BLaER1 treated with 17β-estradiol and CSF1 and Interleukin-3, amounts not matched to agents 10 nM and 100 nM (cell line): ENCODE measurements at regions not wholly inside any gene's neighbourhood (a gene's known extent, or its start where the extent isn't known, plus 50 kb on each side); places are given as distances from the start of the nearest gene placed in this dataset.

ENCODE experiments used
- H3K27ac ChIP-seq, 11 experiments: shearing (Covaris generic); formaldehyde crosslinking; 2 replicates each; pipeline ENCODE4 v1.8.1; 2022
- H3K27me3 ChIP-seq, 11 experiments: shearing (Covaris generic); formaldehyde crosslinking; 2 replicates each; pipeline ENCODE4 v1.8.1; 2022
- H3K36me3 ChIP-seq, 11 experiments: shearing (Covaris generic); formaldehyde crosslinking; 2 replicates each; pipeline ENCODE4 v1.8.1; 2022
- H3K4me1 ChIP-seq, 10 experiments: shearing (Covaris generic); formaldehyde crosslinking; 2 replicates each; pipeline ENCODE4 v1.8.1; 2022
- H3K4me2 ChIP-seq, 11 experiments: shearing (Covaris generic); formaldehyde crosslinking; 2 replicates each; pipeline ENCODE4 v1.8.1; 2022
- H3K4me3 ChIP-seq, 10 experiments: shearing (Covaris generic); formaldehyde crosslinking; 2 replicates each; pipeline ENCODE4 v1.8.1; 2022
- H3K9ac ChIP-seq, 11 experiments: shearing (Covaris generic); formaldehyde crosslinking; 2 replicates each; pipeline ENCODE4 v1.8.1; 2022
- H3K9me3 ChIP-seq, 11 experiments: shearing (Covaris generic); formaldehyde crosslinking; replicated peaks in 1 of 11; 2 replicates each; pipeline ENCODE4 v1.8.1; 2022
- H4K20me1 ChIP-seq, 11 experiments: shearing (Covaris generic); formaldehyde crosslinking; 2 replicates each; pipeline ENCODE4 v1.8.1; 2022
- Cebpa-rat ChIP-seq, 11 experiments: shearing (Covaris generic); IDR thresholded peaks; 2 replicates each; pipeline ENCODE4 v1.8.1; 2022

GRCh38 chr6:168383062-168383854, 57.7 kb upstream of the SMOC2 start:
- no peak overlapping the region for H3K4me3 ChIP-seq
- H3K4me2 ChIP-seq, result no peak overlapping the region
- no peaks in the 10 kb centered on the region for H3K4me1 ChIP-seq
- H3K36me3 ChIP-seq, result no peaks in the 10 kb centered on the region
- no peak overlapping the region for H3K27ac ChIP-seq
- H3K9me3 ChIP-seq, result peaks cover 34 to 59% (median 44%) of the 10 kb centered on the region in 11 experiments
- H3K27me3 ChIP-seq, result no peaks in the 10 kb centered on the region
- no peak for TF ChIP-seq Cebpa-rat (IDR thresholded peaks at IDR 0.05)
- H3K9ac ChIP-seq, result no peak overlapping the region
- peaks cover 0 to 10% (median 0%) of the 10 kb centered on the region in 11 experiments; a peak in 1 of 22 replicates for H4K20me1 ChIP-seq

- Histone ChIP-seq H3K4me1 (no peaks in the 10 kb centered on the region), H3K4me2 (no peak overlapping the region), H3K9ac (no peak overlapping the region), H3K4me3 (no peak overlapping the region), H3K9me3 (peaks cover 23 to 48% (median 34%) of the 10 kb centered on the region in 11 experiments), H3K27me3 (no peaks in the 10 kb centered on the region), H4K20me1 (peaks cover 0 to 10% (median 0%) of the 10 kb centered on the region in 11 experiments; a peak in 1 of 22 replicates), H3K36me3 (no peaks in the 10 kb centered on the region), H3K27ac (no peak overlapping the region)
- no peak for TF ChIP-seq Cebpa-rat (IDR thresholded peaks at IDR 0.05)
These were observed 56.6 kb upstream of the SMOC2 start for GRCh38 chr6:168384045-168385036.

- peaks cover 0 to 10% (median 0%) of the 10 kb centered on the region in 11 experiments; a peak in 1 of 22 replicates for H4K20me1 ChIP-seq
- no peaks in the 10 kb centered on the region for H3K27me3 ChIP-seq
- H3K4me3 ChIP-seq, result no peak overlapping the region
- H3K9ac ChIP-seq, result no peak overlapping the region
- no peak overlapping the region for H3K27ac ChIP-seq
- peaks cover 14 to 39% (median 25%) of the 10 kb centered on the region in 11 experiments for H3K9me3 ChIP-seq
- no peak for TF ChIP-seq Cebpa-rat (IDR thresholded peaks at IDR 0.05)
- peaks cover 0 to 2% (median 0%) of the 10 kb centered on the region in 10 experiments; a peak in 5 of 20 replicates for H3K4me1 ChIP-seq
- H3K36me3 ChIP-seq, result no peaks in the 10 kb centered on the region
- H3K4me2 ChIP-seq, result no peak overlapping the region
These were observed 55.8 kb upstream of the SMOC2 start for GRCh38 chr6:168385037-168385759.

- Histone ChIP-seq H4K20me1 (peaks cover 0 to 10% (median 0%) of the 10 kb centered on the region in 11 experiments; a peak in 2 of 22 replicates), H3K9me3 (peaks cover 5 to 30% (median 16%) of the 10 kb centered on the region in 11 experiments; a peak in 21 of 22 replicates), H3K27me3 (no peaks in the 10 kb centered on the region), H3K27ac (no peak overlapping the region), H3K36me3 (no peaks in the 10 kb centered on the region), H3K4me3 (no peak overlapping the region), H3K4me1 (peaks cover 0 to 11% (median 6%) of the 10 kb centered on the region in 10 experiments; a peak in 7 of 20 replicates), H3K9ac (no peak overlapping the region), H3K4me2 (no peak overlapping the region)
- no peak for TF ChIP-seq Cebpa-rat (IDR thresholded peaks at IDR 0.05)
These were observed 54.9 kb upstream of the SMOC2 start for GRCh38 chr6:168385858-168386735.

- Histone ChIP-seq H3K4me1 (peaks cover 0 to 14% (median 8%) of the 10 kb centered on the region in 10 experiments; a peak in 7 of 20 replicates), H3K9me3 (peaks cover 0 to 22% (median 9%) of the 10 kb centered on the region in 11 experiments; a peak in 13 of 22 replicates), H3K4me3 (no peak overlapping the region), H3K4me2 (no peak overlapping the region), H3K27me3 (no peaks in the 10 kb centered on the region), H3K36me3 (no peaks in the 10 kb centered on the region), H4K20me1 (peaks cover 0 to 10% (median 0%) of the 10 kb centered on the region in 11 experiments; a peak in 2 of 22 replicates), H3K9ac (no peak overlapping the region), H3K27ac (no peak overlapping the region)
- TF ChIP-seq Cebpa-rat (IDR thresholded peaks at IDR 0.05), result no peak
These were observed 54.0 kb upstream of the SMOC2 start for GRCh38 chr6:168386973-168387372.

GRCh38 chr6:168387426-168387825, 53.6 kb upstream of the SMOC2 start:
- H3K9me3 ChIP-seq, result peaks cover 0 to 17% (median 8%) of the 10 kb centered on the region in 11 experiments; a peak in 13 of 22 replicates
- no peak overlapping the region for H3K4me2 ChIP-seq
- no peaks in the 10 kb centered on the region for H3K27me3 ChIP-seq
- H3K4me1 ChIP-seq, result peaks cover 0 to 14% (median 8%) of the 10 kb centered on the region in 10 experiments; a peak in 7 of 20 replicates
- no peaks in the 10 kb centered on the region for H3K36me3 ChIP-seq
- no peak overlapping the region for H3K9ac ChIP-seq
- H3K4me3 ChIP-seq, result no peak overlapping the region
- H3K27ac ChIP-seq, result no peak overlapping the region
- no peak for TF ChIP-seq Cebpa-rat (IDR thresholded peaks at IDR 0.05)
- peaks cover 0 to 10% (median 0%) of the 10 kb centered on the region in 11 experiments; a peak in 2 of 22 replicates for H4K20me1 ChIP-seq

GRCh38 chr6:168387911-168388310, 53.1 kb upstream of the SMOC2 start:
- no peak for TF ChIP-seq Cebpa-rat (IDR thresholded peaks at IDR 0.05)

More at GRCh38 chr6:168387911-168388310, 53.1 kb upstream of the SMOC2 start:
- no peak overlapping the region for H3K4me2 ChIP-seq
- H3K27ac ChIP-seq, result no peak overlapping the region
- no peaks in the 10 kb centered on the region for H3K36me3 ChIP-seq
- no peak overlapping the region for H3K4me3 ChIP-seq
- H3K9me3 ChIP-seq, result peaks cover 0 to 12% (median 6%) of the 10 kb centered on the region in 11 experiments; a peak in 12 of 22 replicates
- peaks cover 0 to 14% (median 8%) of the 10 kb centered on the region in 10 experiments; a peak in 7 of 20 replicates for H3K4me1 ChIP-seq
- H3K9ac ChIP-seq, result no peak overlapping the region
- H4K20me1 ChIP-seq, result peaks cover 0 to 10% (median 0%) of the 10 kb centered on the region in 11 experiments; a peak in 2 of 22 replicates
- H3K27me3 ChIP-seq, result no peaks in the 10 kb centered on the region
